Testis (tissue), 2 donors: ENCODE measurements at regions not wholly inside any gene's neighbourhood (a gene's known extent, or its start where the extent isn't known, plus 50 kb on each side); places are given as distances from the start of the nearest gene placed in this dataset.

ENCODE experiments used
- POLR2A ChIP-seq: fragments of 450-650 bp; IDR thresholded peaks from one replicate; pipeline ENCODE4 v1.6.1; 2017; ENCODE audit warnings: antibody characterized with exemption, mild to moderate bottlenecking, moderate library complexity
- TF ChIP-seq, protein P1 (sequence below), 3 experiments: fragments of 450-650 bp in 2 of 3; fragments of 200-600 bp in 1 of 3; sonication (generic) in 1 of 3; IDR thresholded peaks; one replicate each; pipeline ENCODE4 v1.5.1; 2016 to 2019; ENCODE audit warnings: antibody characterized with exemption in 3 of 3, mild to moderate bottlenecking in 2 of 3, moderate library complexity in 1 of 3

DNA sequence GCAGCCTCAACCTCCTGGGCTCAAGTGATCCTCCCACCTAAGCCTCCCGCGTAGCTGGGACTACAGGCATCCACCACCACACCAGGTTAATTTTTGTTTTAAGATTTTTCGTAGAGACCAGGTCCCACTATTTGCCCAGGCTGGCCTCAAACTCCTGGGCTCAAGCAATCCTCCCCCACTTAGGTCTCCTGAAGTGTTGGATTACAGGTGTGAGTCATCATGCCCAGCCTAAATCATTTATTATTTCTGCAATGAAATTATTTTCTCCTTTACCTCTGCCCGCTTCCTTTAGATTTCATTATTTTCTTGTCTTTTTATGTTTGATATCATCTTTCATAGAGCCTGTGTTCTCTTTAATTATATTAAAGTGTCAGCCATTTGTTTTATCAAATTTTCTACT is 165.2 kb upstream of the OTX2 start:
- TF ChIP-seq, protein P1, sequence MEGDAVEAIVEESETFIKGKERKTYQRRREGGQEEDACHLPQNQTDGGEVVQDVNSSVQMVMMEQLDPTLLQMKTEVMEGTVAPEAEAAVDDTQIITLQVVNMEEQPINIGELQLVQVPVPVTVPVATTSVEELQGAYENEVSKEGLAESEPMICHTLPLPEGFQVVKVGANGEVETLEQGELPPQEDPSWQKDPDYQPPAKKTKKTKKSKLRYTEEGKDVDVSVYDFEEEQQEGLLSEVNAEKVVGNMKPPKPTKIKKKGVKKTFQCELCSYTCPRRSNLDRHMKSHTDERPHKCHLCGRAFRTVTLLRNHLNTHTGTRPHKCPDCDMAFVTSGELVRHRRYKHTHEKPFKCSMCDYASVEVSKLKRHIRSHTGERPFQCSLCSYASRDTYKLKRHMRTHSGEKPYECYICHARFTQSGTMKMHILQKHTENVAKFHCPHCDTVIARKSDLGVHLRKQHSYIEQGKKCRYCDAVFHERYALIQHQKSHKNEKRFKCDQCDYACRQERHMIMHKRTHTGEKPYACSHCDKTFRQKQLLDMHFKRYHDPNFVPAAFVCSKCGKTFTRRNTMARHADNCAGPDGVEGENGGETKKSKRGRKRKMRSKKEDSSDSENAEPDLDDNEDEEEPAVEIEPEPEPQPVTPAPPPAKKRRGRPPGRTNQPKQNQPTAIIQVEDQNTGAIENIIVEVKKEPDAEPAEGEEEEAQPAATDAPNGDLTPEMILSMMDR (IDR thresholded peaks at IDR 0.05), result no peak
- no peak for TF ChIP-seq POLR2A
